Natural killer cell treated with Interleukin-12 subunit alpha and Interleukin-12 subunit beta and Interleukin-15 and Interleukin-18, amount 100 ng/mL, for 72 hours (primary cell): ENCODE measurements at regions not wholly inside any gene's neighbourhood (a gene's known extent, or its start where the extent isn't known, plus 50 kb on each side); places are given as distances from the start of the nearest gene placed in this dataset.

Source experiments
- ATAC-seq, 2 donors: fragments of 150-1000 bp; cut with Tn5 transposase in 1 of 2; sonication (Bioruptor Pico), chemical (Tn5 transposase) in 1 of 2; 2 replicates each; pipeline ENCODE4 v1.10.0; 2021
- DNase-seq: peaks from one replicate; pipeline ENCODE4 v3.0.0; 2022; ENCODE audit warnings: low spot score
- H3K27ac Mint-ChIP-seq, 2 donors: 1 replicate in 1 of 2; 2 replicates in 1 of 2; pipeline ENCODE4 v1.8.0; 2022; ENCODE audit warnings: mixed read lengths in 2 of 2, mild to moderate bottlenecking in 1 of 2, moderate library complexity in 1 of 2
- H3K27me3 Mint-ChIP-seq, 2 donors: 1 replicate in 1 of 2; 2 replicates in 1 of 2; pipeline ENCODE4 v1.8.0; 2022; ENCODE audit warnings: mixed read lengths in 2 of 2
- H3K36me3 Mint-ChIP-seq: one replicate; pipeline ENCODE4 v1.8.0; 2022; ENCODE audit warnings: mixed read lengths
- H3K4me1 Mint-ChIP-seq, 2 donors: 1 replicate in 1 of 2; 2 replicates in 1 of 2; pipeline ENCODE4 v1.8.0; 2022; ENCODE audit warnings: low read depth in 2 of 2, mixed read lengths in 2 of 2, mild to moderate bottlenecking in 1 of 2
- H3K4me3 Mint-ChIP-seq: one replicate; pipeline ENCODE4 v1.8.0; 2022; ENCODE audit warnings: mixed read lengths
- H3K9me3 Mint-ChIP-seq: 2 replicates; pipeline ENCODE4 v1.8.0; 2022; ENCODE audit warnings: mixed read lengths

GRCh38 chr9:118305331-118305730, 601.1 kb downstream of the TLR4 start:
- no peak overlapping the region for H3K27ac Mint-ChIP-seq
- no peaks in the 10 kb centered on the region for H3K4me1 Mint-ChIP-seq
- no peaks in the 10 kb centered on the region for H3K27me3 Mint-ChIP-seq
- no peaks in the 10 kb centered on the region for H3K36me3 Mint-ChIP-seq
- ATAC-seq (no peak), DNase-seq (no peak)
- no peak overlapping the region for H3K4me3 Mint-ChIP-seq
- H3K9me3 Mint-ChIP-seq, result peaks cover 9% of the 10 kb centered on the region

DNA sequence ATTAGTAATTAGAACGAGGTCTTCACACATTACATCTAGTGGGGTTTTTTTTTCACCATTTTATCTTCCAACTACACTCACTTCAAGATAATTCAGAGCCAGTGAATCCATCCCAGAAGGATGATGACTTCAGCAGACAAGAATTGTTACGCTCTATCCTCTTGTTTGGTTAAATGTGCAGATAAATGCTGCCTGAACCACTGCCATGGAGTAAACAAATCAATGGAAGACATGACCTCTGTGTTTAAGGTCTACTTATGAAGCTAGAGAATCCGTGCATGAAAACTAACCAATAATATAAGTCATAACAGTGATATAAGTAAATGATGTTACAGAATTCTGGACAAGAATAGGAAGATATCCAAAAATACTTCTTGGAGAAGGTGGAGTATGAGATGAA, 602.6 kb downstream of the TLR4 start:
- no peaks in the 10 kb centered on the region for H3K36me3 Mint-ChIP-seq
- no peaks in the 10 kb centered on the region for H3K27me3 Mint-ChIP-seq
- no peak overlapping the region for H3K27ac Mint-ChIP-seq
- no peak for DNase-seq
- ATAC-seq, result no peak
- H3K9me3 Mint-ChIP-seq, result peaks cover 13% of the 10 kb centered on the region
- H3K4me3 Mint-ChIP-seq, result no peak overlapping the region
- H3K4me1 Mint-ChIP-seq, result no peaks in the 10 kb centered on the region

- DNase-seq (no peak), ATAC-seq (no peak)
- H3K36me3 Mint-ChIP-seq, result no peaks in the 10 kb centered on the region
- no peaks in the 10 kb centered on the region for H3K27me3 Mint-ChIP-seq
- no peak overlapping the region for H3K27ac Mint-ChIP-seq
- H3K4me3 Mint-ChIP-seq, result no peak overlapping the region
- peaks cover 13% of the 10 kb centered on the region for H3K9me3 Mint-ChIP-seq
- no peaks in the 10 kb centered on the region for H3K4me1 Mint-ChIP-seq
Observed at GRCh38 chr9:118313965-118314364, 609.8 kb downstream of the TLR4 start.

- DNase-seq, result no peak
Observed at GRCh38 chr9:118316831-118317343, 612.7 kb downstream of the TLR4 start.

GRCh38 chr9:118318770-118319431, 614.7 kb downstream of the TLR4 start:
- H3K4me1 Mint-ChIP-seq, result no peaks in the 10 kb centered on the region
- no peak overlapping the region for H3K4me3 Mint-ChIP-seq
- DNase-seq (no peak), ATAC-seq (no peak)
- H3K27me3 Mint-ChIP-seq, result no peaks in the 10 kb centered on the region
- peaks cover 16% of the 10 kb centered on the region for H3K9me3 Mint-ChIP-seq
- H3K36me3 Mint-ChIP-seq, result no peaks in the 10 kb centered on the region
- H3K27ac Mint-ChIP-seq, result no peak overlapping the region

More at GRCh38 chr9:118316831-118317343, 612.7 kb downstream of the TLR4 start:
- Mint-ChIP-seq H3K9me3 (peaks cover 15% of the 10 kb centered on the region), H3K4me1 (no peaks in the 10 kb centered on the region), H3K4me3 (no peak overlapping the region), H3K36me3 (no peaks in the 10 kb centered on the region), H3K27ac (no peak overlapping the region), H3K27me3 (no peaks in the 10 kb centered on the region)
- no peak for ATAC-seq

- no peaks in the 10 kb centered on the region for H3K4me1 Mint-ChIP-seq
- peaks cover 16% of the 10 kb centered on the region for H3K9me3 Mint-ChIP-seq
- ATAC-seq (no peak), DNase-seq (no peak)
- no peaks in the 10 kb centered on the region for H3K27me3 Mint-ChIP-seq
- H3K27ac Mint-ChIP-seq, result no peak overlapping the region
- no peaks in the 10 kb centered on the region for H3K36me3 Mint-ChIP-seq
- no peak overlapping the region for H3K4me3 Mint-ChIP-seq
Observed at GRCh38 chr9:118321788-118322187, 617.6 kb downstream of the TLR4 start.

GRCh38 chr9:118324706-118325105, 620.5 kb downstream of the TLR4 start:
- ATAC-seq, result no peak

DNA sequence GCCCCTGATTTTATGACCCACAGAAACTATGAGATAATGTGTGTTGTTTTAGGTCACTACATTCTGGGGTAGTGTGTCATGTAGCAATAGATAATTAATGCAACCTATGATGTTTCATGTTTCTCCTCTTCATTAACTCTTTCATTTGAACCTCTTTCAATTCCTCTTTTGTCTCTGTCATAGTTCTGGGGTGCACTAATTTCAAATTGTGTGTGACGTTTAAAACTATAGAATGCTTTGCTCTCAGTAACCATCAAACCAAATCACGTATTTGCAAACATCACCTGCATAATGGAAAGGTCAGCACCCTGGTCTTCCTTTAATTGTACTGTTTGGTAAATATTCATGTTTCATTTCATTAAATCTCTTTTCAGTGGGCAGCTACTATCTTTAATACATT, 621.6 kb downstream of the TLR4 start:
- Mint-ChIP-seq H3K4me1 (no peaks in the 10 kb centered on the region), H3K27me3 (no peaks in the 10 kb centered on the region), H3K9me3 (peaks cover 8% of the 10 kb centered on the region), H3K4me3 (no peak overlapping the region), H3K27ac (no peak overlapping the region), H3K36me3 (no peaks in the 10 kb centered on the region)
- ATAC-seq (no peak), DNase-seq (no peak)

More at GRCh38 chr9:118324706-118325105, 620.5 kb downstream of the TLR4 start:
- DNase-seq, result no peak
- Mint-ChIP-seq H3K4me1 (no peaks in the 10 kb centered on the region), H3K27me3 (no peaks in the 10 kb centered on the region), H3K27ac (no peak overlapping the region), H3K4me3 (no peak overlapping the region), H3K9me3 (peaks cover 11% of the 10 kb centered on the region), H3K36me3 (no peaks in the 10 kb centered on the region)

- no peaks in the 10 kb centered on the region for H3K4me1 Mint-ChIP-seq
- no peaks in the 10 kb centered on the region for H3K27me3 Mint-ChIP-seq
- H3K9me3 Mint-ChIP-seq, result peaks cover 8% of the 10 kb centered on the region
- ATAC-seq (no peak), DNase-seq (no peak)
- H3K27ac Mint-ChIP-seq, result no peak overlapping the region
- no peaks in the 10 kb centered on the region for H3K36me3 Mint-ChIP-seq
- no peak overlapping the region for H3K4me3 Mint-ChIP-seq
Observed at GRCh38 chr9:118326326-118326725, 622.1 kb downstream of the TLR4 start.

GRCh38 chr9:118330191-118330986, 626.2 kb downstream of the TLR4 start:
- no peak overlapping the region for H3K4me3 Mint-ChIP-seq
- no peaks in the 10 kb centered on the region for H3K36me3 Mint-ChIP-seq
- peaks cover 4% of the 10 kb centered on the region for H3K9me3 Mint-ChIP-seq
- ATAC-seq (no peak), DNase-seq (no peak)
- no peaks in the 10 kb centered on the region for H3K27me3 Mint-ChIP-seq
- no peak overlapping the region for H3K27ac Mint-ChIP-seq
- H3K4me1 Mint-ChIP-seq, result no peaks in the 10 kb centered on the region

DNA sequence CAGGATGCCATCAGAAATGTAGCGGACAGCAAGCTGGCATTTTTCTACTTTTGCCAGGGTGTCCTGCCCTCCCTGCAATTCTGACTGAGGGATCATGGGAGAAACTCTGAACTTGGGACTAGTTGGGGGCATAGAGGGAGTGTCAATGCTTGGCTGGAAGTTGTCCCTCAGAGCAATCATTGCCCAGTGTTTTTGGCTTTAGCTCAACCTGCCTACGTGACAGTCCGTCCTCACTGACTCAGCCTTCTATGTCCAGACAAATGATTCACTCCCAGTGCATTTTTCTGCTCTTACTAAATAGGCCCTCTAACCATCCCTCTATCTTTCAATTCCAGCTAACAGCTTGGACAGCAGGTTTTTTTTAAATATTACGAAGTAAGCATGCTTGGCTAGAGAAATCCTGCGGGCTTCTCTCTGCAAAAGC, 627.4 kb downstream of the TLR4 start:
- H3K27ac Mint-ChIP-seq, result no peak overlapping the region
- no peaks in the 10 kb centered on the region for H3K36me3 Mint-ChIP-seq
- DNase-seq, result no peak
- ATAC-seq, result no peak
- H3K27me3 Mint-ChIP-seq, result no peaks in the 10 kb centered on the region
- H3K4me1 Mint-ChIP-seq, result no peaks in the 10 kb centered on the region
- no peak overlapping the region for H3K4me3 Mint-ChIP-seq
- peaks cover 6% of the 10 kb centered on the region for H3K9me3 Mint-ChIP-seq

DNA sequence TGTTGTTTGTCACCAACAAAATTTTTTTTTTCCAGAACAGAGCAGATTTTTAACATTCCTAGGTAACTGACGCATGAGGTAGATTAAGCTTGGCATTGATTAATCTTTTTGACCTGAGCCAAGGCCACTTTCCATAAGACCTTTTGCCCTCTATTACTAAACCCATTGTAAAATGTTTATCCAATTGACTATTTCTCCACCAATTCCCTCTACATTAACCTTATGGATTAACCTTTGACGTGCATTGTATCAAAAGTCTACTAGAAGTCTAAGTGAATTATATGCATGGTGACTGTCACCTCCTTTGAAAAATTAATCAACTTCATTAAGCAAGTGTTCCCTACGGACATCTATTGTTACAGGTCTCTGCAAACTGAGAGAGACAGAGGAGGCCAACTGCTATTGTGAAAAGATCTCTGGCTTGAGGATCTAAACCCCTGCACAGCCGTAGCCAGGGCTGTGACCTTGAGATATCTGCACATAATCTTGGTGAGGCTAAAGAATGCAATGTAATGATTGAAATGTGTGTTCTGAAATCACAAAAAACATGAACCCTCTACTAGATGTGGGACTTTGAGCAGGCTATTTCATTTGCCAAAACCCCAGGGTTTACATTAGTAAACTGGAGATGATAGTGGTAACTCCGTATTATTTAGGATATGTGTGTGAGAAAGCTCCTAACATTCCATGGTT, 632.2 kb downstream of the TLR4 start:
- no peak overlapping the region for H3K4me3 Mint-ChIP-seq
- H3K27ac Mint-ChIP-seq, result no peak overlapping the region
- peaks cover 10% of the 10 kb centered on the region for H3K9me3 Mint-ChIP-seq
- H3K36me3 Mint-ChIP-seq, result no peaks in the 10 kb centered on the region
- ATAC-seq, result no peak
- no peak for DNase-seq
- H3K4me1 Mint-ChIP-seq, result no peaks in the 10 kb centered on the region
- no peaks in the 10 kb centered on the region for H3K27me3 Mint-ChIP-seq

- no peaks in the 10 kb centered on the region for H3K36me3 Mint-ChIP-seq
- H3K27me3 Mint-ChIP-seq, result no peaks in the 10 kb centered on the region
- H3K4me1 Mint-ChIP-seq, result no peaks in the 10 kb centered on the region
- DNase-seq (no peak), ATAC-seq (no peak)
- H3K4me3 Mint-ChIP-seq, result no peak overlapping the region
- H3K9me3 Mint-ChIP-seq, result peaks cover 10% of the 10 kb centered on the region
- no peak overlapping the region for H3K27ac Mint-ChIP-seq
Observed at GRCh38 chr9:118336943-118337330, 632.7 kb downstream of the TLR4 start.

DNA sequence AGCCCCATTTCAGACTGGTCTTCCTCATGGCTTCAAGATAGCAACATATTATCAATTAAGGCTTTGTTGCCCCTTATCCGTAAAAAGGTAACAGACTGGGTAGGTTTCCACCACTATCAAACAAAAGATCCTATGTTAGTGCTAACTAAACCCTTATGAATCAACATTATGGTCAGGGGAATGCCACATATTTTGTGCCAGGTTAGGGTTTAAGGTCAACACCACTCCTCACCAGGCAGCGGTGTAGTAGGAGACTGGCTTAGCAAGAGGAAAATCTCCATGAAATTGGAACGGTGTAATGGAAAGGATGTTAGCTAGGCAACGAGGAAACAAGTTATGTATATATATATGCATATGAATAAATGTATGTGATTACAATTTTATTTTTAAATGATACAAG, 655.8 kb downstream of the TLR4 start:
- H3K36me3 Mint-ChIP-seq, result no peaks in the 10 kb centered on the region
- H3K4me1 Mint-ChIP-seq, result no peaks in the 10 kb centered on the region
- peaks cover 4% of the 10 kb centered on the region for H3K9me3 Mint-ChIP-seq
- DNase-seq (no peak), ATAC-seq (no peak)
- H3K27ac Mint-ChIP-seq, result no peak overlapping the region
- H3K27me3 Mint-ChIP-seq, result no peaks in the 10 kb centered on the region
- H3K4me3 Mint-ChIP-seq, result no peak overlapping the region
